Fibroblast of lung (primary cell): ENCODE measurements at regions not wholly inside any gene's neighbourhood (a gene's known extent, or its start where the extent isn't known, plus 50 kb on each side); places are given as distances from the start of the nearest gene placed in this dataset.
A peak's percentile ranks its signal among the peaks of the same experiment; 100 is the strongest.

ENCODE experiments used
- CTCF ChIP-seq, 2 donors: IDR thresholded peaks in 1 of 2; conservative IDR thresholded peaks in 1 of 2; 1 replicate in 1 of 2; 2 replicates in 1 of 2; pipeline ENCODE4 v1.5.1; 2011 to 2012; ENCODE audit warnings: low read length in 2 of 2, control low read depth in 1 of 2, inconsistent platforms in 1 of 2, low read depth in 1 of 2, mild to moderate bottlenecking in 1 of 2
- EZH2 ChIP-seq: IDR thresholded peaks from 2 replicates; pipeline ENCODE4 v1.5.1; 2012; ENCODE audit warnings: low read length, control low read depth, mild to moderate bottlenecking; ENCODE audit errors: missing control alignments

- TF ChIP-seq CTCF (conservative IDR thresholded peaks at IDR 0.05 in 1 of 2, IDR thresholded peaks at IDR 0.05 in 1 of 2; ENCODE audit: low read depth in 1 of 2, low read length in 2 of 2) = peak in 1 of 2 donors; percentile 1
- no peak for TF ChIP-seq EZH2
Measured at GRCh38 chr14:97978341-97978740, 1181.2 kb downstream of the VRK1 start.
